IMR-90 (cell line): ENCODE measurements at regions not wholly inside any gene's neighbourhood (a gene's known extent, or its start where the extent isn't known, plus 50 kb on each side); places are given as distances from the start of the nearest gene placed in this dataset.

Experiments used
- ATAC-seq: fragments of 200-7000 bp; cut with Tn5 transposase; 2 replicates; pipeline ENCODE4 v1.9.1; 2020; ENCODE audit warnings: low read depth, mild to moderate bottlenecking, moderate library complexity
- BruUV-seq: library from RNA; stranded (reverse); fragments of 400-500 nt; replicated peaks from 2 replicates; lab custom pipeline; 2021; lab: Mats Ljungman, UMichigan
- CTCF ChIA-PET: fragments of 300-600 bp; formaldehyde crosslinking; extraction: SDS; loops from one replicate; lab custom pipeline; 2021; ENCODE audit warnings: antibody characterized with exemption; lab: Yijun Ruan, JAX
- POLR2A ChIA-PET: fragments of 300-600 bp; sonication (Branson Sonifier 250); formaldehyde crosslinking; loops from one replicate; lab custom pipeline; 2022; ENCODE audit warnings: antibody characterized with exemption; ENCODE audit not compliant: unreplicated experiment; lab: Charles Lee
- DNase-seq: peaks from one replicate; pipeline ENCODE4 v3.0.0; 2013
- H2AFZ ChIP-seq: replicated peaks from 2 replicates; pipeline ENCODE3; 2013; ENCODE audit warnings: low read length, mild to moderate bottlenecking; ENCODE audit not compliant: poor library complexity
- H2AK5ac ChIP-seq: 2 replicates; pipeline ENCODE4 v1.6.1; 2013; ENCODE audit warnings: low read depth, low read length, inconsistent platforms
- H2AK9ac ChIP-seq: replicated peaks from 2 replicates; pipeline ENCODE3; 2013; ENCODE audit warnings: mild to moderate bottlenecking, low read depth, low read length, moderate library complexity; ENCODE audit not compliant: poor library complexity
- H2BK120ac ChIP-seq: 2 replicates; pipeline ENCODE4 v1.6.1; 2013; ENCODE audit warnings: low read depth, low read length, inconsistent platforms
- H2BK15ac ChIP-seq: 3 replicates; pipeline ENCODE4 v1.6.1; 2013; ENCODE audit warnings: low read depth, low read length, inconsistent platforms
- H2BK20ac ChIP-seq: 2 replicates; pipeline ENCODE4 v1.6.1; 2013; ENCODE audit warnings: low read depth, mild to moderate bottlenecking, inconsistent platforms, low read length, moderate library complexity
- H2BK5ac ChIP-seq: 2 replicates; pipeline ENCODE4 v1.6.1; 2013; ENCODE audit warnings: mild to moderate bottlenecking, low read depth, low read length, inconsistent platforms; ENCODE audit not compliant: poor library complexity, severe bottlenecking
- H3K14ac ChIP-seq: replicated peaks from 2 replicates; pipeline ENCODE4 v1.6.1; 2013; ENCODE audit warnings: low read depth, low read length, inconsistent platforms
- H3K18ac ChIP-seq: 2 replicates; pipeline ENCODE4 v1.6.1; 2013; ENCODE audit warnings: low read depth, low read length, control low read depth
- H3K23ac ChIP-seq: 2 replicates; pipeline ENCODE4 v1.6.1; 2013; ENCODE audit warnings: low read depth, low read length, inconsistent platforms
- H3K27ac ChIP-seq: 2 replicates; pipeline ENCODE4 v1.5.1; 2013; ENCODE audit warnings: mild to moderate bottlenecking, control low read depth, low read length; ENCODE audit not compliant: insufficient read depth
- H3K27me3 ChIP-seq: 2 replicates; pipeline ENCODE4 v1.6.1; 2013; ENCODE audit warnings: low read length; ENCODE audit not compliant: control insufficient read depth, insufficient read depth
- H3K36me3 ChIP-seq: 2 replicates; pipeline ENCODE4 v1.6.1; 2013; ENCODE audit warnings: low read length, mixed read lengths; ENCODE audit not compliant: control insufficient read depth, insufficient read depth
- H3K4ac ChIP-seq: 2 replicates; pipeline ENCODE4 v1.6.1; 2013; ENCODE audit warnings: low read depth, low read length, inconsistent platforms
- H3K4me1 ChIP-seq: 2 replicates; pipeline ENCODE4 v1.6.1; 2013; ENCODE audit warnings: low read length, mixed read lengths; ENCODE audit not compliant: control insufficient read depth, insufficient read depth
- H3K4me2 ChIP-seq: 2 replicates; pipeline ENCODE4 v1.6.1; 2013; ENCODE audit warnings: low read depth, mild to moderate bottlenecking, control low read depth, low read length, moderate library complexity
- H3K4me3 ChIP-seq: 2 replicates; pipeline ENCODE4 v1.5.1; 2013; ENCODE audit warnings: low read depth, mild to moderate bottlenecking, control low read depth, low read length, moderate library complexity; ENCODE audit not compliant: insufficient read depth
- H3K56ac ChIP-seq: 2 replicates; pipeline ENCODE4 v1.6.1; 2013; ENCODE audit warnings: low read length, inconsistent platforms; ENCODE audit not compliant: insufficient read depth; ENCODE audit errors: extremely low read depth
- H3K79me1 ChIP-seq, 2 experiments: 2 replicates each; pipeline ENCODE4 v1.6.1; 2013; ENCODE audit warnings: low read length in 2 of 2, inconsistent platforms in 1 of 2, low read depth in 1 of 2
- H3K9ac ChIP-seq: 2 replicates; pipeline ENCODE4 v1.6.1; 2013; ENCODE audit warnings: low read depth, low read length, control low read depth
- H3K9me1 ChIP-seq: 2 replicates; pipeline ENCODE4 v1.6.1; 2013; ENCODE audit warnings: low read length, inconsistent platforms; ENCODE audit not compliant: insufficient read depth
- H3K9me3 ChIP-seq: 2 replicates; pipeline ENCODE4 v1.6.1; 2013; ENCODE audit warnings: low read length; ENCODE audit not compliant: control insufficient read depth, insufficient read depth
- H4K20me1 ChIP-seq: 2 replicates; pipeline ENCODE4 v1.6.1; 2013; ENCODE audit warnings: low read length, inconsistent platforms; ENCODE audit not compliant: insufficient read depth
- H4K5ac ChIP-seq: 2 replicates; pipeline ENCODE4 v1.6.1; 2013; ENCODE audit warnings: mild to moderate bottlenecking, low read depth, low read length, control low read depth
- H4K8ac ChIP-seq, 2 experiments: 2 replicates each; pipeline ENCODE4 v1.6.1; 2013; ENCODE audit warnings: low read depth in 2 of 2, low read length in 2 of 2, control low read depth in 1 of 2, inconsistent platforms in 1 of 2
- H4K91ac ChIP-seq: 2 replicates; pipeline ENCODE4 v1.6.1; 2013; ENCODE audit warnings: low read depth, low read length, inconsistent platforms; ENCODE audit not compliant: insufficient read depth
- BHLHE40 ChIP-seq: fragments of 150-350 bp; IDR thresholded peaks from 2 replicates; pipeline ENCODE4 v1.6.1; 2016; ENCODE audit warnings: mild to moderate bottlenecking, low read depth, low read length
- CEBPB ChIP-seq: IDR thresholded peaks from 2 replicates; pipeline ENCODE4 v1.6.1; 2012; ENCODE audit warnings: low read depth, low read length, improper control_type of control experiment
- CHD1 ChIP-seq: IDR thresholded peaks from 2 replicates; pipeline ENCODE4 v1.6.1; 2012; ENCODE audit warnings: low read depth, low read length, improper control_type of control experiment
- CTCF ChIP-seq: conservative IDR thresholded peaks from 2 replicates; pipeline ENCODE4 v1.5.1; 2012; ENCODE audit warnings: mild to moderate bottlenecking, low read depth, low read length, improper control_type of control experiment
- ELK1 ChIP-seq: fragments of 150-350 bp; IDR thresholded peaks from 2 replicates; pipeline ENCODE4 v1.6.1; 2016; ENCODE audit warnings: low read depth, mild to moderate bottlenecking, low read length, moderate library complexity, borderline replicate concordance
- FOS ChIP-seq: fragments of 150-350 bp; IDR thresholded peaks from 2 replicates; pipeline ENCODE4 v1.6.1; 2016; ENCODE audit warnings: low read depth, low read length
- MAFK ChIP-seq: IDR thresholded peaks from 2 replicates; pipeline ENCODE4 v1.6.1; 2012; ENCODE audit warnings: low read depth, low read length, improper control_type of control experiment
- MAZ ChIP-seq: IDR thresholded peaks from 2 replicates; pipeline ENCODE4 v1.6.1; 2012; ENCODE audit warnings: low read depth, mild to moderate bottlenecking, low read length, improper control_type of control experiment, moderate library complexity, borderline replicate concordance
- MXI1 ChIP-seq: IDR thresholded peaks from 2 replicates; pipeline ENCODE4 v1.6.1; 2012; ENCODE audit warnings: low read depth, mild to moderate bottlenecking, low read length, moderate library complexity, borderline replicate concordance
- NFE2L2 ChIP-seq: fragments of 150-350 bp; IDR thresholded peaks from 2 replicates; pipeline ENCODE4 v1.6.1; 2016; ENCODE audit warnings: low read depth, mild to moderate bottlenecking, low read length
- POLR2A ChIP-seq: IDR thresholded peaks from 2 replicates; pipeline ENCODE4 v1.6.1; 2012; ENCODE audit warnings: mild to moderate bottlenecking, low read depth, low read length
- RAD21 ChIP-seq: IDR thresholded peaks from 2 replicates; pipeline ENCODE4 v1.6.1; 2012; ENCODE audit warnings: low read length, improper control_type of control experiment
- RCOR1 ChIP-seq: IDR thresholded peaks from 2 replicates; pipeline ENCODE4 v1.6.1; 2012; ENCODE audit warnings: mild to moderate bottlenecking, low read length, improper control_type of control experiment; ENCODE audit not compliant: insufficient replicate concordance
- RFX5 ChIP-seq: IDR thresholded peaks from 2 replicates; pipeline ENCODE4 v1.8.0; 2012; ENCODE audit warnings: low read depth, mild to moderate bottlenecking, low read length, moderate library complexity
- SMC3 ChIP-seq: fragments of 150-350 bp; IDR thresholded peaks from 2 replicates; pipeline ENCODE4 v1.6.1; 2016; ENCODE audit warnings: low read depth, mild to moderate bottlenecking, antibody characterized with exemption, low read length, moderate library complexity
- USF2 ChIP-seq: fragments of 150-350 bp; IDR thresholded peaks from 2 replicates; pipeline ENCODE4 v1.6.1; 2017; ENCODE audit warnings: mild to moderate bottlenecking, antibody characterized with exemption, low read length, low read depth
- WGBS, 2 experiments: methylation state at CpG; one replicate each; pipeline versions ENCODE4 v1.1.5 to v1.1.7; 2013; ENCODE audit warnings: missing lambda C conversion rate in 2 of 2; ENCODE audit not compliant: insufficient read length in 1 of 2; ENCODE audit errors: extremely low coverage in 2 of 2; 5-methylcytosine and 5-hydroxymethylcytosine counted together
- dilution Hi-C: fragments of 300-500 bp; cut with HindIII; formaldehyde crosslinking; loops from one replicate; pipeline ENCODE4 v1.14.3; 2018; ENCODE audit warnings: low sequenced_read_pairs; ENCODE audit not compliant: unreplicated experiment
- in situ Hi-C: fragments of 300-500 bp; cut with MboI; formaldehyde crosslinking; loops from 3 replicates; pipeline ENCODE4 v1.14.3; 2019; ENCODE audit warnings: low sequenced_read_pairs, inconsistent platforms, mixed read lengths
- intact Hi-C: fragments of 100-400 bp; cut with micrococcal nuclease; formaldehyde crosslinking; loops from 2 replicates; pipeline ENCODE4 v1.10.0; 2022

GRCh38 chr5:4785971-4786370, 354.2 kb upstream of the ADAMTS16 start:
- Histone ChIP-seq H4K8ac (no peak overlapping the region), H2AFZ (no peak overlapping the region), H3K9ac (no peak overlapping the region), H2BK120ac (no peak overlapping the region), H3K4me1 (no peaks in the 10 kb centered on the region), H3K23ac (no peak overlapping the region), H3K18ac (no peak overlapping the region), H2BK20ac (no peak overlapping the region), H3K14ac (no peak overlapping the region), H2AK9ac (no peak overlapping the region), H4K20me1 (no peaks in the 10 kb centered on the region), H2BK5ac (no peak overlapping the region), H4K5ac (no peak overlapping the region), H2BK15ac (no peak overlapping the region), H3K9me1 (no peaks in the 10 kb centered on the region), H2AK5ac (no peak overlapping the region), H3K27me3 (no peaks in the 10 kb centered on the region), H3K4me2 (no peak overlapping the region), H3K9me3 (peaks cover 4% of the 10 kb centered on the region), H3K4me3 (no peak overlapping the region), H3K79me1 (no peaks in the 10 kb centered on the region), H3K4ac (no peak overlapping the region), H3K27ac (no peak overlapping the region), H3K56ac (no peak overlapping the region), H4K91ac (no peak overlapping the region), H3K36me3 (no peaks in the 10 kb centered on the region)
- POLR2A ChIA-PET: no interaction called here
- BruUV-seq: no TSS peak
- in situ Hi-C loops (no loop called here), dilution Hi-C loops (no loop called here), intact Hi-C loops (no loop called here)
- TF ChIP-seq USF2 (no peak), MAFK (no peak), FOS (no peak), POLR2A (no peak), CTCF (no peak), NFE2L2 (no peak), ELK1 (no peak), RAD21 (no peak), MXI1 (no peak), BHLHE40 (no peak), SMC3 (no peak), CHD1 (no peak), MAZ (no peak), CEBPB (no peak), RFX5 (no peak), RCOR1 (no peak)
- CTCF ChIA-PET: no interaction called here
- ATAC-seq (no peak), DNase-seq (no peak)
- no CpG with 5 or more reads among the region's 1 CpG for WGBS, 2 experiments
